Kidney epithelial cell (primary cell): ENCODE measurements at regions not wholly inside any gene's neighbourhood (a gene's known extent, or its start where the extent isn't known, plus 50 kb on each side); places are given as distances from the start of the nearest gene placed in this dataset.

Source experiments
- DNase-seq: peaks from one replicate; pipeline ENCODE4 v3.0.0-alpha.2; 2010; ENCODE audit warnings: low read depth
- H3K27me3 ChIP-seq: 2 replicates; pipeline ENCODE4 v1.6.0; 2011; ENCODE audit warnings: low read length; ENCODE audit not compliant: control insufficient read depth, insufficient read depth
- H3K36me3 ChIP-seq: 2 replicates; pipeline ENCODE4 v1.5.1; 2011; ENCODE audit warnings: low read length; ENCODE audit not compliant: control insufficient read depth, insufficient read depth
- H3K4me3 ChIP-seq: 2 replicates; pipeline ENCODE4 v1.5.1; 2011; ENCODE audit warnings: low read depth, mild to moderate bottlenecking, control low read depth, low read length
- CTCF ChIP-seq: IDR thresholded peaks from 2 replicates; pipeline ENCODE4 v1.5.1; 2011; ENCODE audit warnings: mild to moderate bottlenecking, moderate library complexity, low read length, control low read depth, inconsistent platforms; ENCODE audit not compliant: insufficient read depth, poor library complexity, severe bottlenecking

- no peak for DNase-seq
- Histone ChIP-seq H3K4me3 (no peak overlapping the region), H3K27me3 (no peaks in the 10 kb centered on the region), H3K36me3 (no peaks in the 10 kb centered on the region)
- TF ChIP-seq CTCF = no peak
Observed at GRCh38 chr2:19670303-19670702, 231.5 kb downstream of the TTC32 start.

GRCh38 chr2:19669559-19669958 lies 232.2 kb downstream of the TTC32 start:
- DNase-seq = no peak
- no peak overlapping the region for H3K4me3 ChIP-seq

GRCh38 chr2:19669126-19669525 lies 232.7 kb downstream of the TTC32 start:
- TF ChIP-seq CTCF = no peak
- H3K27me3 ChIP-seq = no peaks in the 10 kb centered on the region
- H3K36me3 ChIP-seq = no peaks in the 10 kb centered on the region
- H3K4me3 ChIP-seq = no peak overlapping the region
- DNase-seq = no peak

More at GRCh38 chr2:19669559-19669958, 232.2 kb downstream of the TTC32 start:
- TF ChIP-seq CTCF = no peak
- Histone ChIP-seq H3K36me3 (no peaks in the 10 kb centered on the region), H3K27me3 (no peaks in the 10 kb centered on the region)

GRCh38 chr2:19667536-19667949 lies 234.2 kb downstream of the TTC32 start:
- DNase-seq = no peak
- H3K27me3 ChIP-seq = no peaks in the 10 kb centered on the region
- TF ChIP-seq CTCF = no peak
- H3K4me3 ChIP-seq = no peak overlapping the region
- H3K36me3 ChIP-seq = no peaks in the 10 kb centered on the region

- no peak for DNase-seq
- H3K36me3 ChIP-seq = no peaks in the 10 kb centered on the region
- TF ChIP-seq CTCF = peak; percentile 36
Observed at GRCh38 chr2:19667085-19667484, 234.7 kb downstream of the TTC32 start.

GRCh38 chr2:19664646-19665045 lies 237.1 kb downstream of the TTC32 start:
- Histone ChIP-seq H3K36me3 (no peaks in the 10 kb centered on the region), H3K4me3 (no peak overlapping the region), H3K27me3 (no peaks in the 10 kb centered on the region)
- no peak for TF ChIP-seq CTCF
- no peak for DNase-seq

More at GRCh38 chr2:19667085-19667484, 234.7 kb downstream of the TTC32 start:
- H3K4me3 ChIP-seq = no peak overlapping the region
- H3K27me3 ChIP-seq = no peaks in the 10 kb centered on the region
